Ascending aorta (tissue), 2 donors: ENCODE measurements at regions not wholly inside any gene's neighbourhood (a gene's known extent, or its start where the extent isn't known, plus 50 kb on each side); places are given as distances from the start of the nearest gene placed in this dataset.

ENCODE experiments used
- DNase-seq, 2 donors: peaks; one replicate each; pipeline ENCODE4 v3.0.0-alpha.2; 2019; ENCODE audit warnings: low spot score in 2 of 2
- H3K27ac ChIP-seq, 2 donors: fragments of 200-600 bp; sonication (generic); one replicate each; pipeline ENCODE4 v1.5.1; 2016 to 2017; ENCODE audit warnings: mild to moderate bottlenecking in 1 of 2
- H3K27me3 ChIP-seq: fragments of 200-600 bp; sonication (generic); one replicate; pipeline ENCODE4 v1.5.1; 2017
- H3K36me3 ChIP-seq, 2 donors: fragments of 200-600 bp; sonication (generic); one replicate each; pipeline ENCODE4 v1.5.1; 2016
- H3K4me1 ChIP-seq, 2 donors: fragments of 200-600 bp; sonication (generic); one replicate each; pipeline ENCODE4 v1.5.1; 2016 to 2017; ENCODE audit warnings: mild to moderate bottlenecking in 1 of 2
- H3K4me3 ChIP-seq, 2 donors: fragments of 200-600 bp; sonication (generic); one replicate each; pipeline ENCODE4 v1.5.1; 2016 to 2017; ENCODE audit warnings: mild to moderate bottlenecking in 1 of 2
- H3K9me3 ChIP-seq, 2 donors: fragments of 200-600 bp; sonication (generic); one replicate each; pipeline ENCODE4 v1.5.1; 2016
- CTCF ChIP-seq, 3 experiments: fragments of 200-600 bp in 2 of 3; fragments of 450-650 bp in 1 of 3; sonication (generic) in 2 of 3; IDR thresholded peaks; one replicate each; pipeline ENCODE4 v1.5.1; 2016 to 2019; ENCODE audit warnings: antibody characterized with exemption in 3 of 3, mild to moderate bottlenecking in 1 of 3, moderate library complexity in 1 of 3
- intact Hi-C: fragments of 100-400 bp; cut with DNase I; formaldehyde crosslinking; loops from one replicate; pipeline ENCODE4 v1.15.1; 2023

GRCh38 chr15:57777003-57777402 lies 70.5 kb downstream of the POLR2M start:
- no peaks in the 10 kb centered on the region for H3K4me1 ChIP-seq
- no peak for DNase-seq
- H3K9me3 ChIP-seq: no peaks in the 10 kb centered on the region
- no peak for TF ChIP-seq CTCF (IDR thresholded peaks at IDR 0.05)
- no peak overlapping the region for H3K27ac ChIP-seq
- H3K36me3 ChIP-seq: no peaks in the 10 kb centered on the region
- intact Hi-C loops: no loop called here
- H3K27me3 ChIP-seq: no peaks in the 10 kb centered on the region
- no peak overlapping the region for H3K4me3 ChIP-seq

DNA sequence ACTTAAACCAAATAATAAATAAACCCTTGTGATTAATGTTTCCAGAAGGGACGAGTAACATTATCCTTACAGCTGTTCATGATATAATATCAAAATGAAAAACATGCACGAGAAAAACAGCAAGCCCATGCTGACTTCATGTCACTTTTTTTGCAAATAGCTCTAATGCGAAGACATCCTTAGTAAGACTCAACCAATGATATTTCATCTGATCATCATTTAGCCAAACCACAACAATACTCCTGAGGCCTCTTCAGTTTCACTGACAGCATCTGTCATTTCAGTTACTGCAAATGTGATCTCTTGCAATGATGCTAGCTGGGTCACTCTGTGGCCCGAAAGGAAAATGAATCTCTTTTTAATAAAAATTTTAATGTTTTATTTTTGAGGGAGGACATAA lies 74.0 kb downstream of the POLR2M start:
- no peak overlapping the region for H3K27ac ChIP-seq
- H3K4me3 ChIP-seq: no peak overlapping the region
- no peaks in the 10 kb centered on the region for H3K36me3 ChIP-seq
- H3K27me3 ChIP-seq: no peaks in the 10 kb centered on the region
- no peak for DNase-seq
- H3K4me1 ChIP-seq: peaks cover 0 to 5% of the 10 kb centered on the region in 2 donors
- no peak for TF ChIP-seq CTCF (IDR thresholded peaks at IDR 0.05)
- no peaks in the 10 kb centered on the region for H3K9me3 ChIP-seq
- intact Hi-C loops: no loop called here

DNA sequence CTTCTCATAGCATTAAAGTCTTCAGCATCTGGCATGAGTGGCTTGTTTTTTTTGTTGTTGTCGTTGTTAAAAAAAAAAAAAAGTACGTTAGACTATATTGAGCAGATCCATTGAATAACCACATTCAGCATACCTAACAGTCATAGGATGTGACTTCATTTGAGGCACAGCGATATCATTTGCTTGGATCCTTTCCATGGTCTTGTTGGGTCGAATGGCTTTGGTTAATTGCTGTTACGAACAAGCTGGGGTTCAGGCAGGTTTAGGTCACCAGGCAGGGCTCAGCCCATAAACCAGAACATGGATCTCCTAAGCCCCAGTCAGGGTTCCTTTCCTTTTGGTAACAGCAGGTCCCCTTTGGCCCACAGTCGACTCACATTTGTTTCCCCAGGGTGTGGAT lies 76.2 kb downstream of the POLR2M start:
- no peaks in the 10 kb centered on the region for H3K9me3 ChIP-seq
- no peak overlapping the region for H3K4me3 ChIP-seq
- no peak for DNase-seq
- H3K4me1 ChIP-seq: peaks cover 0 to 5% of the 10 kb centered on the region in 2 donors
- no peaks in the 10 kb centered on the region for H3K36me3 ChIP-seq
- intact Hi-C loops: no loop called here
- H3K27me3 ChIP-seq: no peaks in the 10 kb centered on the region
- H3K27ac ChIP-seq: no peak overlapping the region
- no peak for TF ChIP-seq CTCF (IDR thresholded peaks at IDR 0.05)

GRCh38 chr15:57784081-57784511 lies 77.6 kb downstream of the POLR2M start:
- no peak overlapping the region for H3K4me3 ChIP-seq
- H3K27ac ChIP-seq: peak overlapping the region; percentile 35 to 38
- DNase-seq: no peak
- no peaks in the 10 kb centered on the region for H3K27me3 ChIP-seq
- H3K9me3 ChIP-seq: no peaks in the 10 kb centered on the region
- intact Hi-C loops: no loop called here
- peaks cover 0 to 5% of the 10 kb centered on the region in 2 donors for H3K4me1 ChIP-seq
- no peak for TF ChIP-seq CTCF (IDR thresholded peaks at IDR 0.05)
- no peaks in the 10 kb centered on the region for H3K36me3 ChIP-seq

- H3K4me3 ChIP-seq: no peak overlapping the region
- DNase-seq: no peak
- peaks cover 0 to 5% of the 10 kb centered on the region in 2 donors for H3K4me1 ChIP-seq
- TF ChIP-seq CTCF (IDR thresholded peaks at IDR 0.05): no peak
- H3K36me3 ChIP-seq: no peaks in the 10 kb centered on the region
- intact Hi-C loops: no loop called here
- H3K27ac ChIP-seq: no peak overlapping the region
- H3K27me3 ChIP-seq: no peaks in the 10 kb centered on the region
- no peaks in the 10 kb centered on the region for H3K9me3 ChIP-seq
Measured at GRCh38 chr15:57785039-57785438, 78.5 kb downstream of the POLR2M start.

- no peak for TF ChIP-seq CTCF (IDR thresholded peaks at IDR 0.05)
- Histone ChIP-seq H3K27me3 (no peaks in the 10 kb centered on the region), H3K4me1 (peaks cover 0 to 5% of the 10 kb centered on the region in 2 donors), H3K4me3 (no peak overlapping the region), H3K36me3 (no peaks in the 10 kb centered on the region), H3K27ac (no peak overlapping the region), H3K9me3 (no peaks in the 10 kb centered on the region)
- intact Hi-C loops: no loop called here
- no peak for DNase-seq
Measured at GRCh38 chr15:57785959-57786358, 79.4 kb downstream of the POLR2M start.
